HCT116 (cell line): ENCODE measurements at regions not wholly inside any gene's neighbourhood (a gene's known extent, or its start where the extent isn't known, plus 50 kb on each side); places are given as distances from the start of the nearest gene placed in this dataset.
A peak's percentile ranks its signal among the peaks of the same experiment; 100 is the strongest.

Experiments
- ATAC-seq: fragments of 200-7000 bp; cut with Tn5 transposase; 2 replicates; pipeline ENCODE4 v1.9.1; 2020; ENCODE audit warnings: mild to moderate bottlenecking, moderate library complexity
- BruUV-seq: library from RNA; stranded (reverse); fragments of 400-500 nt; replicated peaks from 2 replicates; lab custom pipeline; 2021; lab: Mats Ljungman, UMichigan
- CTCF ChIA-PET: fragments of 300-600 bp; sonication (Branson Sonifier 250); formaldehyde crosslinking; loops from one replicate; lab custom pipeline; 2021; ENCODE audit warnings: antibody characterized with exemption; lab: Charles Lee
- POLR2A ChIA-PET: fragments of 300-600, 350-600 bp; sonication (Branson Sonifier 250); formaldehyde crosslinking; loops from one replicate; lab custom pipeline; 2021; ENCODE audit warnings: antibody characterized with exemption; lab: Charles Lee
- RAD21 ChIA-PET, 2 experiments: fragments of 300-600 bp; sonication (Branson Sonifier 250); formaldehyde crosslinking; loops; one replicate each; lab custom pipeline; 2023; ENCODE audit warnings: low total read pairs in 2 of 2; ENCODE audit not compliant: uncharacterized antibody in 2 of 2, unreplicated experiment in 2 of 2, low non-redundant PET in 1 of 2; lab: Charles Lee
- DNase-seq: peaks from one replicate; pipeline ENCODE4 v3.0.0-alpha.2; 2010; ENCODE audit warnings: low read depth, low spot score
- H2AFZ ChIP-seq: fragments of 200-600 bp; shearing (Covaris generic), sonication (generic); 2 replicates; pipeline ENCODE4 v1.6.1; 2017; ENCODE audit warnings: low read depth, mixed run types, mixed read lengths, antibody characterized with exemption, low read length; ENCODE audit not compliant: poor library complexity, severe bottlenecking
- H3K27ac ChIP-seq: 2 replicates; pipeline ENCODE4 v1.5.1; 2012; ENCODE audit warnings: low read depth, low read length
- H3K27me3 ChIP-seq: fragments of 200-600 bp; sonication (generic); 2 replicates; pipeline ENCODE4 v1.6.1; 2016; ENCODE audit warnings: mixed run types, low read length, mixed read lengths; ENCODE audit not compliant: insufficient read depth
- H3K36me3 ChIP-seq, 2 experiments: fragments of 200-500 bp in 1 of 2; fragments of 200-600 bp in 1 of 2; sonication (Bioruptor generic) in 1 of 2; sonication (generic) in 1 of 2; 2 replicates each; pipeline versions ENCODE4 v1.5.1 to v1.6.1; 2014 to 2016; ENCODE audit warnings: low read length in 2 of 2, inconsistent platforms in 1 of 2, mixed read lengths in 1 of 2, mixed run types in 1 of 2; ENCODE audit not compliant: insufficient read depth in 2 of 2, control insufficient read depth in 1 of 2
- H3K4me1 ChIP-seq, 2 experiments: fragments of 200-600 bp in 1 of 2; sonication (generic) in 1 of 2; 2 replicates each; pipeline versions ENCODE4 v1.5.1 to v1.6.1; 2012 to 2017; ENCODE audit warnings: low read length in 2 of 2, inconsistent platforms in 1 of 2, mild to moderate bottlenecking in 1 of 2, mixed read lengths in 1 of 2, mixed run types in 1 of 2, moderate library complexity in 1 of 2; ENCODE audit not compliant: insufficient read depth in 2 of 2, control insufficient read depth in 1 of 2
- H3K4me2 ChIP-seq: fragments of 200-600 bp; sonication (generic); 2 replicates; pipeline ENCODE4 v1.6.1; 2017; ENCODE audit warnings: mixed run types, low read length, mixed read lengths
- H3K4me3 ChIP-seq, 2 experiments: fragments of 200-600 bp in 1 of 2; sonication (generic) in 1 of 2; replicated peaks in 1 of 2; 2 replicates each; pipeline ENCODE4 v1.5.1; 2011 to 2016; ENCODE audit warnings: low read length in 2 of 2, control low read depth in 1 of 2, low read depth in 1 of 2, mild to moderate bottlenecking in 1 of 2, mixed read lengths in 1 of 2, mixed run types in 1 of 2
- H3K79me2 ChIP-seq: fragments of 200-600 bp; sonication (generic); 2 replicates; pipeline ENCODE4 v1.6.1; 2017; ENCODE audit warnings: mild to moderate bottlenecking, mixed run types, low read length, moderate library complexity, mixed read lengths; ENCODE audit not compliant: insufficient read depth
- H3K9ac ChIP-seq: fragments of 200-600 bp; sonication (generic); 2 replicates; pipeline ENCODE4 v1.6.1; 2016; ENCODE audit warnings: low read length, mixed read lengths
- H3K9me2 ChIP-seq: fragments of 200-600 bp; sonication (generic), shearing (Covaris generic); 2 replicates; pipeline ENCODE4 v1.6.1; 2017; ENCODE audit warnings: mixed run types, mild to moderate bottlenecking, moderate library complexity; ENCODE audit not compliant: insufficient read depth
- H3K9me3 ChIP-seq, 2 experiments: fragments of 200-500 bp in 1 of 2; fragments of 200-600 bp in 1 of 2; sonication (Bioruptor generic) in 1 of 2; sonication (generic) in 1 of 2; 2 replicates each; pipeline ENCODE4 v1.6.1; 2014 to 2017; ENCODE audit warnings: low read length in 2 of 2, mixed read lengths in 2 of 2, inconsistent platforms in 1 of 2, low read depth in 1 of 2, mild to moderate bottlenecking in 1 of 2, mixed run types in 1 of 2, moderate library complexity in 1 of 2; ENCODE audit not compliant: control insufficient read depth in 1 of 2, insufficient read depth in 1 of 2
- H4K20me1 ChIP-seq: fragments of 200-600 bp; sonication (generic), shearing (Covaris generic); 2 replicates; pipeline ENCODE4 v1.6.1; 2017; ENCODE audit warnings: mixed run types, mild to moderate bottlenecking, moderate library complexity; ENCODE audit not compliant: insufficient read depth
- CBX3 ChIP-seq: IDR thresholded peaks from 2 replicates; pipeline ENCODE4 v1.6.1; 2012; ENCODE audit warnings: low read depth
- CTCF ChIP-seq, 3 experiments: fragments of 200-600 bp in 1 of 3; sonication (generic) in 1 of 3; IDR thresholded peaks in 2 of 3; conservative IDR thresholded peaks in 1 of 3; 2 replicates each; pipeline ENCODE4 v1.5.1; 2012 to 2017; ENCODE audit warnings: low read depth in 2 of 3, low read length in 2 of 3, antibody characterized with exemption in 1 of 3, borderline replicate concordance in 1 of 3, control low read depth in 1 of 3, mild to moderate bottlenecking in 1 of 3, mixed read lengths in 1 of 3, mixed run types in 1 of 3, moderate library complexity in 1 of 3; ENCODE audit not compliant: insufficient read depth in 1 of 3
- ELF1 ChIP-seq: IDR thresholded peaks from 2 replicates; pipeline ENCODE4 v1.6.1; 2012; ENCODE audit warnings: low read depth, borderline replicate concordance
- EZH2phosphoT487 ChIP-seq: fragments of 200-600 bp; IDR thresholded peaks from 2 replicates; pipeline ENCODE4 v1.6.1; 2018; ENCODE audit warnings: antibody characterized with exemption, borderline replicate concordance
- FOSL1 ChIP-seq: IDR thresholded peaks from 2 replicates; pipeline ENCODE4 v1.6.1; 2012; ENCODE audit warnings: low read depth
- JUND ChIP-seq: IDR thresholded peaks from 2 replicates; pipeline ENCODE4 v1.6.1; 2012
- POLR2A ChIP-seq: IDR thresholded peaks from 2 replicates; pipeline ENCODE4 v1.7.0; 2011; ENCODE audit warnings: borderline replicate concordance; ENCODE audit not compliant: insufficient read depth, insufficient read length; ENCODE audit errors: extremely low read depth
- RAD21 ChIP-seq: IDR thresholded peaks from 2 replicates; pipeline ENCODE4 v1.6.1; 2012; ENCODE audit warnings: low read depth, mild to moderate bottlenecking
- SP1 ChIP-seq: IDR thresholded peaks from 2 replicates; pipeline ENCODE4 v1.6.1; 2012; ENCODE audit warnings: low read depth
- SRF ChIP-seq: IDR thresholded peaks from 2 replicates; pipeline ENCODE4 v1.6.1; 2012; ENCODE audit warnings: low read depth
- TCF7L2 ChIP-seq: IDR thresholded peaks from 2 replicates; pipeline ENCODE4 v1.7.0; 2011; ENCODE audit warnings: borderline replicate concordance, inconsistent platforms; ENCODE audit not compliant: insufficient read depth, insufficient read length; ENCODE audit errors: extremely low read depth
- ZBTB33 ChIP-seq: IDR thresholded peaks from 2 replicates; pipeline ENCODE4 v1.6.1; 2011; ENCODE audit warnings: mild to moderate bottlenecking, low read length, moderate library complexity; ENCODE audit not compliant: insufficient replicate concordance; ENCODE audit errors: extremely low read depth
- ZFX ChIP-seq: fragments of 450-650 bp; IDR thresholded peaks from 2 replicates; pipeline ENCODE4 v1.6.1; 2017
- intact Hi-C: fragments of 100-400 bp; cut with micrococcal nuclease; formaldehyde crosslinking; loops from 2 replicates; pipeline ENCODE4 v1.10.0; 2022

- POLR2A ChIA-PET, result no interaction called here
Observed at GRCh38 chr3:87082796-87083440, 92.0 kb upstream of the VGLL3 start.

GRCh38 chr3:87077355-87077754 lies 86.4 kb upstream of the VGLL3 start:
- H3K4me2 ChIP-seq, result no peak overlapping the region
- H3K4me3 ChIP-seq, result no peak overlapping the region
- H3K27me3 ChIP-seq, result no peaks in the 10 kb centered on the region
- DNase-seq (no peak), ATAC-seq (no peak)
- H3K79me2 ChIP-seq, result no peaks in the 10 kb centered on the region
- CTCF ChIA-PET, result no interaction called here
- H3K9me2 ChIP-seq, result no peaks in the 10 kb centered on the region
- no peak overlapping the region for H3K27ac ChIP-seq
- no peak overlapping the region for H3K9ac ChIP-seq
- BruUV-seq, result no TSS peak
- RAD21 ChIA-PET, result no interaction called here
- H2AFZ ChIP-seq, result no peak overlapping the region
- POLR2A ChIA-PET, result no interaction called here
- no peaks in the 10 kb centered on the region for H4K20me1 ChIP-seq
- H3K4me1 ChIP-seq, result no peaks in the 10 kb centered on the region
- H3K9me3 ChIP-seq, result no peaks in the 10 kb centered on the region
- intact Hi-C loops, result no loop called here
- H3K36me3 ChIP-seq, result no peaks in the 10 kb centered on the region
- no peak for TF ChIP-seq ZBTB33
- TF ChIP-seq POLR2A, result no peak
- no peak for TF ChIP-seq TCF7L2
- TF ChIP-seq JUND, result no peak
- no peak for TF ChIP-seq SRF
- TF ChIP-seq SP1, result no peak
- TF ChIP-seq EZH2phosphoT487, result no peak
- TF ChIP-seq RAD21, result no peak
- no peak for TF ChIP-seq ZFX
- no peak for TF ChIP-seq ELF1
- no peak for TF ChIP-seq CBX3
- no peak for TF ChIP-seq FOSL1

More at GRCh38 chr3:87082796-87083440, 92.0 kb upstream of the VGLL3 start:
- no peaks in the 10 kb centered on the region for H3K4me1 ChIP-seq
- H3K9ac ChIP-seq, result no peak overlapping the region
- no peaks in the 10 kb centered on the region for H3K36me3 ChIP-seq
- intact Hi-C loops, result loop anchor here (2.0 to 10.0 kb wide), 3 partner anchors 112 to 518 kb away; no protein-coding TSS in a partner anchor
- H4K20me1 ChIP-seq, result no peaks in the 10 kb centered on the region
- no peaks in the 10 kb centered on the region for H3K9me3 ChIP-seq
- no peak overlapping the region for H3K27ac ChIP-seq
- H3K9me2 ChIP-seq, result no peaks in the 10 kb centered on the region
- no peak overlapping the region for H3K4me2 ChIP-seq
- no TSS peak for BruUV-seq
- H3K27me3 ChIP-seq, result no peaks in the 10 kb centered on the region
- ChIA-PET RAD21 (no interaction called here), CTCF (interaction anchor here (2.2 kb wide), 1 partner anchor 308 kb away, joined by 6 read pairs; no protein-coding TSS in a partner anchor)
- peak; percentile 52 for DNase-seq
- no peak overlapping the region for H3K4me3 ChIP-seq
- no peaks in the 10 kb centered on the region for H3K79me2 ChIP-seq
- ATAC-seq, result peak; percentile 91
- TF ChIP-seq CTCF (IDR thresholded peaks at IDR 0.05 in 2 of 3, conservative IDR thresholded peaks at IDR 0.05 in 1 of 3; ENCODE audit: borderline replicate concordance in 1 of 3, insufficient read depth in 1 of 3, low read depth in 2 of 3, low read length in 2 of 3) (peak; percentile 44 to 65 (median 63); a peak in 5 of 6 replicates), EZH2phosphoT487 (no peak), RAD21 (peak; percentile 60)
- no peak overlapping the region for H2AFZ ChIP-seq
